ENCODE measurements at regions not wholly inside any gene's neighbourhood (a gene's known extent, or its start where the extent isn't known, plus 50 kb on each side); places are given as distances from the start of the nearest gene placed in this dataset.

- H3K4me3 Mint-ChIP-seq (ENCODE audit: unreplicated experiment): no peak overlapping the region
- TF ChIP-seq CTCF (IDR thresholded peaks at IDR 0.05): no peak
- H3K27me3 Mint-ChIP-seq (ENCODE audit: unreplicated experiment): no peaks in the 10 kb centered on the region
- no peak overlapping the region for H3K27ac Mint-ChIP-seq (ENCODE audit: unreplicated experiment)
- H3K9me3 Mint-ChIP-seq (ENCODE audit: unreplicated experiment): peaks cover 46% of the 10 kb centered on the region
- H3K4me1 Mint-ChIP-seq (ENCODE audit: unreplicated experiment): no peaks in the 10 kb centered on the region
- H3K36me3 Mint-ChIP-seq (ENCODE audit: unreplicated experiment): no peaks in the 10 kb centered on the region
- DNase-seq (ENCODE audit: extremely low spot score, unreplicated experiment): peak; percentile 68
Measured at GRCh38 chr5:3377831-3378230, 217.8 kb upstream of the IRX1 start.

GRCh38 chr5:3377176-3377575 is 218.5 kb upstream of the IRX1 start:
- Mint-ChIP-seq H3K36me3 (ENCODE audit: unreplicated experiment) (peaks cover 2% of the 10 kb centered on the region), H3K9me3 (ENCODE audit: unreplicated experiment) (peaks cover 47% of the 10 kb centered on the region), H3K27me3 (ENCODE audit: unreplicated experiment) (no peaks in the 10 kb centered on the region), H3K4me3 (ENCODE audit: unreplicated experiment) (no peak overlapping the region), H3K4me1 (ENCODE audit: unreplicated experiment) (no peaks in the 10 kb centered on the region), H3K27ac (ENCODE audit: unreplicated experiment) (no peak overlapping the region)
- DNase-seq (ENCODE audit: extremely low spot score, unreplicated experiment): peak; percentile 75
- no peak for TF ChIP-seq CTCF (IDR thresholded peaks at IDR 0.05)

- no peak overlapping the region for H3K4me3 Mint-ChIP-seq (ENCODE audit: unreplicated experiment)
- H3K27me3 Mint-ChIP-seq (ENCODE audit: unreplicated experiment): no peaks in the 10 kb centered on the region
- peak; percentile 71 for DNase-seq (ENCODE audit: extremely low spot score, unreplicated experiment)
- peaks cover 2% of the 10 kb centered on the region for H3K36me3 Mint-ChIP-seq (ENCODE audit: unreplicated experiment)
- no peak overlapping the region for H3K27ac Mint-ChIP-seq (ENCODE audit: unreplicated experiment)
- H3K4me1 Mint-ChIP-seq (ENCODE audit: unreplicated experiment): no peaks in the 10 kb centered on the region
- H3K9me3 Mint-ChIP-seq (ENCODE audit: unreplicated experiment): peaks cover 51% of the 10 kb centered on the region
- no peak for TF ChIP-seq CTCF (IDR thresholded peaks at IDR 0.05)
Measured at GRCh38 chr5:3376611-3377010, 219.0 kb upstream of the IRX1 start.

GRCh38 chr5:3375586-3376311 is 219.9 kb upstream of the IRX1 start:
- Mint-ChIP-seq H3K9me3 (ENCODE audit: unreplicated experiment) (peaks cover 54% of the 10 kb centered on the region), H3K4me1 (ENCODE audit: unreplicated experiment) (no peaks in the 10 kb centered on the region)
- TF ChIP-seq CTCF (IDR thresholded peaks at IDR 0.05): no peak

GRCh38 chr5:3373391-3373790 is 222.2 kb upstream of the IRX1 start:
- Mint-ChIP-seq H3K9me3 (ENCODE audit: unreplicated experiment) (peaks cover 48% of the 10 kb centered on the region), H3K4me1 (ENCODE audit: unreplicated experiment) (no peaks in the 10 kb centered on the region), H3K27me3 (ENCODE audit: unreplicated experiment) (no peaks in the 10 kb centered on the region), H3K4me3 (ENCODE audit: unreplicated experiment) (no peak overlapping the region), H3K36me3 (ENCODE audit: unreplicated experiment) (peaks cover 2% of the 10 kb centered on the region), H3K27ac (ENCODE audit: unreplicated experiment) (no peak overlapping the region)
- peak; percentile 48 for DNase-seq (ENCODE audit: extremely low spot score, unreplicated experiment)
- TF ChIP-seq CTCF (IDR thresholded peaks at IDR 0.05): no peak

More at GRCh38 chr5:3375586-3376311, 219.9 kb upstream of the IRX1 start:
- Mint-ChIP-seq H3K36me3 (ENCODE audit: unreplicated experiment) (peaks cover 2% of the 10 kb centered on the region), H3K27me3 (ENCODE audit: unreplicated experiment) (no peaks in the 10 kb centered on the region), H3K27ac (ENCODE audit: unreplicated experiment) (no peak overlapping the region), H3K4me3 (ENCODE audit: unreplicated experiment) (no peak overlapping the region)
- DNase-seq (ENCODE audit: extremely low spot score, unreplicated experiment): peak; percentile 44
